Stimulated activated CD4-positive, alpha-beta T cell treated with anti-CD3 and anti-CD28 coated beads, Interleukin-1b, Interleukin-23, amount 100 ng/mL, for 48 hours (primary cell): ENCODE measurements at regions not wholly inside any gene's neighbourhood (a gene's known extent, or its start where the extent isn't known, plus 50 kb on each side); places are given as distances from the start of the nearest gene placed in this dataset.

Experiments
- DNase-seq: peaks from one replicate; pipeline ENCODE4 v3.0.0-alpha.2; 2020

- no peak for DNase-seq
Measured at GRCh38 chr6:121499666-121500065, 64.2 kb downstream of the GJA1 start.

- DNase-seq: no peak
Measured at GRCh38 chr6:121503589-121503991, 68.1 kb downstream of the GJA1 start.

GRCh38 chr6:121504227-121504626, 68.8 kb downstream of the GJA1 start:
- no peak for DNase-seq

GRCh38 chr6:121505284-121505683, 69.8 kb downstream of the GJA1 start:
- DNase-seq: no peak

GRCh38 chr6:121506761-121507754, 71.6 kb downstream of the GJA1 start:
- DNase-seq: no peak

GRCh38 chr6:121510568-121511177, 75.2 kb downstream of the GJA1 start:
- DNase-seq: no peak

- no peak for DNase-seq
Measured at GRCh38 chr6:121515630-121516265, 80.3 kb downstream of the GJA1 start.

GRCh38 chr6:121516331-121516730, 80.9 kb downstream of the GJA1 start:
- no peak for DNase-seq

GRCh38 chr6:121520337-121521163, 85.1 kb downstream of the GJA1 start:
- DNase-seq: no peak

GRCh38 chr6:121521164-121521555, 85.7 kb downstream of the GJA1 start:
- DNase-seq: no peak

GRCh38 chr6:121522265-121522664, 86.8 kb downstream of the GJA1 start:
- no peak for DNase-seq

- DNase-seq: no peak
Measured at GRCh38 chr6:121522771-121523386, 87.4 kb downstream of the GJA1 start.

- no peak for DNase-seq
Measured at GRCh38 chr6:121523628-121524027, 88.2 kb downstream of the GJA1 start.

GRCh38 chr6:121526282-121526681, 90.8 kb downstream of the GJA1 start:
- DNase-seq: no peak

- no peak for DNase-seq
Measured at GRCh38 chr6:121531658-121532169, 96.3 kb downstream of the GJA1 start.

GRCh38 chr6:121533321-121533841, 97.9 kb downstream of the GJA1 start:
- DNase-seq: no peak

- DNase-seq: no peak
Measured at GRCh38 chr6:121535777-121536176, 100.3 kb downstream of the GJA1 start.

GRCh38 chr6:121536345-121536744, 100.9 kb downstream of the GJA1 start:
- no peak for DNase-seq

GRCh38 chr6:121539439-121539838, 104.0 kb downstream of the GJA1 start:
- no peak for DNase-seq

- DNase-seq: no peak
Measured at GRCh38 chr6:121540210-121540609, 104.8 kb downstream of the GJA1 start.

GRCh38 chr6:121544691-121545090, 109.2 kb downstream of the GJA1 start:
- DNase-seq: no peak

- DNase-seq: no peak
Measured at GRCh38 chr6:121548131-121548530, 112.7 kb downstream of the GJA1 start.
